Raji (cell line): ENCODE measurements at regions not wholly inside any gene's neighbourhood (a gene's known extent, or its start where the extent isn't known, plus 50 kb on each side); places are given as distances from the start of the nearest gene placed in this dataset.

ENCODE experiments used
- POLR2A ChIP-seq: IDR thresholded peaks from 2 replicates; pipeline ENCODE4 v1.6.1; 2011; ENCODE audit warnings: low read depth, low read length, control low read depth; ENCODE audit not compliant: insufficient read depth

- TF ChIP-seq POLR2A, result no peak
Observed at GRCh38 chr1:105243411-105243810, 1493.7 kb downstream of the AMY1C start.

- TF ChIP-seq POLR2A, result no peak
Observed at GRCh38 chr1:105243969-105244368, 1494.3 kb downstream of the AMY1C start.

- TF ChIP-seq POLR2A, result no peak
Observed at GRCh38 chr1:105254906-105255305, 1505.2 kb downstream of the AMY1C start.

- TF ChIP-seq POLR2A, result no peak
Observed at GRCh38 chr1:105260001-105260400, 1510.3 kb downstream of the AMY1C start.

- TF ChIP-seq POLR2A, result no peak
Observed at GRCh38 chr1:105270966-105271365, 1521.3 kb downstream of the AMY1C start.

- TF ChIP-seq POLR2A, result no peak
Observed at GRCh38 chr1:105294838-105295237, 1545.1 kb downstream of the AMY1C start.

- TF ChIP-seq POLR2A, result no peak
Observed at GRCh38 chr1:105310063-105310462, 1560.4 kb downstream of the AMY1C start.

- no peak for TF ChIP-seq POLR2A
Observed at GRCh38 chr1:105317976-105318375, 1568.3 kb downstream of the AMY1C start.

- no peak for TF ChIP-seq POLR2A
Observed at GRCh38 chr1:105326886-105327285, 1577.2 kb downstream of the AMY1C start.

- TF ChIP-seq POLR2A, result no peak
Observed at GRCh38 chr1:105337420-105337819, 1587.7 kb downstream of the AMY1C start.

- no peak for TF ChIP-seq POLR2A
Observed at GRCh38 chr1:105343317-105343716, 1593.6 kb downstream of the AMY1C start.

- TF ChIP-seq POLR2A, result no peak
Observed at GRCh38 chr1:105359457-105359856, 1609.8 kb downstream of the AMY1C start.

GRCh38 chr1:105362438-105362837 lies 1612.7 kb downstream of the AMY1C start:
- no peak for TF ChIP-seq POLR2A

GRCh38 chr1:105368446-105368845 lies 1618.7 kb downstream of the AMY1C start:
- TF ChIP-seq POLR2A, result no peak

- TF ChIP-seq POLR2A, result no peak
Observed at GRCh38 chr1:105373681-105374080, 1624.0 kb downstream of the AMY1C start.

- TF ChIP-seq POLR2A, result no peak
Observed at GRCh38 chr1:105386489-105386888, 1636.8 kb downstream of the AMY1C start.

- TF ChIP-seq POLR2A, result no peak
Observed at GRCh38 chr1:105396001-105396400, 1646.3 kb downstream of the AMY1C start.

GRCh38 chr1:105398909-105399308 lies 1649.2 kb downstream of the AMY1C start:
- no peak for TF ChIP-seq POLR2A
